ENCODE measurements at regions not wholly inside any gene's neighbourhood (a gene's known extent, or its start where the extent isn't known, plus 50 kb on each side); places are given as distances from the start of the nearest gene placed in this dataset.

DNA sequence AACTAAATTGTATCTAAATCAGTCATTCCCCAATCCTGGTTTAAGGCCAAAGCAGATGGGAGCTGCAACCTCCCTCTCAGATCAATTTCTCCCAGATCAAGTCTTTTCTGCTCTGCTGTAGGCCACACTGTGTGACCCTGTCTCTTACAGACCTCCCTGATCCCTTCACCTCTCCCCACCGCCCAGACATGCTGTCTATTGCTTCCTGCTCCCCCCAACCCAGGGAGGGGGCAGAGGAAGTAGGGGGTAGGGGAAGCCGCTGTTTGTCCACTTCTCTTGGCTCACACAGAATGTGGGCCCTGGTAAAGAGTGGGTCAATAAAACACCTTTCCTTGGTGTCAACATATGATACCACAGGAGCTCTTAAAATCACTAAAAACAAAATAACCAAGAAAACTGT is 226.3 kb downstream of the ENC1 start:
- TF ChIP-seq, protein P1, sequence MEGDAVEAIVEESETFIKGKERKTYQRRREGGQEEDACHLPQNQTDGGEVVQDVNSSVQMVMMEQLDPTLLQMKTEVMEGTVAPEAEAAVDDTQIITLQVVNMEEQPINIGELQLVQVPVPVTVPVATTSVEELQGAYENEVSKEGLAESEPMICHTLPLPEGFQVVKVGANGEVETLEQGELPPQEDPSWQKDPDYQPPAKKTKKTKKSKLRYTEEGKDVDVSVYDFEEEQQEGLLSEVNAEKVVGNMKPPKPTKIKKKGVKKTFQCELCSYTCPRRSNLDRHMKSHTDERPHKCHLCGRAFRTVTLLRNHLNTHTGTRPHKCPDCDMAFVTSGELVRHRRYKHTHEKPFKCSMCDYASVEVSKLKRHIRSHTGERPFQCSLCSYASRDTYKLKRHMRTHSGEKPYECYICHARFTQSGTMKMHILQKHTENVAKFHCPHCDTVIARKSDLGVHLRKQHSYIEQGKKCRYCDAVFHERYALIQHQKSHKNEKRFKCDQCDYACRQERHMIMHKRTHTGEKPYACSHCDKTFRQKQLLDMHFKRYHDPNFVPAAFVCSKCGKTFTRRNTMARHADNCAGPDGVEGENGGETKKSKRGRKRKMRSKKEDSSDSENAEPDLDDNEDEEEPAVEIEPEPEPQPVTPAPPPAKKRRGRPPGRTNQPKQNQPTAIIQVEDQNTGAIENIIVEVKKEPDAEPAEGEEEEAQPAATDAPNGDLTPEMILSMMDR (IDR thresholded peaks at IDR 0.05): no peak
- TF ChIP-seq POLR2A (IDR thresholded peaks at IDR 0.05): no peak
